GM23248 (cell line): ENCODE measurements at regions not wholly inside any gene's neighbourhood (a gene's known extent, or its start where the extent isn't known, plus 50 kb on each side); places are given as distances from the start of the nearest gene placed in this dataset.

Experiments used
- DNase-seq: peaks from one replicate; pipeline ENCODE4 v3.0.0-alpha.2; 2015
- H2AFZ ChIP-seq: fragments of 200-600 bp; sonication (generic); 2 replicates; pipeline ENCODE4 v1.6.1; 2016; ENCODE audit warnings: antibody characterized with exemption
- H3F3A ChIP-seq: fragments of 200-600 bp; sonication (generic); 2 replicates; pipeline ENCODE4 v1.6.1; 2016; ENCODE audit warnings: mild to moderate bottlenecking, antibody characterized with exemption, mixed run types; ENCODE audit not compliant: insufficient read depth
- H3K27ac ChIP-seq: fragments of 200-600 bp; sonication (generic); 2 replicates; pipeline ENCODE4 v1.5.1; 2016; ENCODE audit warnings: mild to moderate bottlenecking
- H3K27me3 ChIP-seq: fragments of 200-600 bp; sonication (generic); replicated peaks from 2 replicates; pipeline ENCODE4 v1.6.1; 2016; ENCODE audit warnings: mild to moderate bottlenecking; ENCODE audit not compliant: insufficient read depth
- H3K36me3 ChIP-seq: fragments of 200-600 bp; sonication (generic); 2 replicates; pipeline ENCODE4 v1.6.1; 2016; ENCODE audit warnings: low read depth, mild to moderate bottlenecking
- H3K4me1 ChIP-seq: fragments of 200-600 bp; sonication (generic); 2 replicates; pipeline ENCODE4 v1.6.1; 2016; ENCODE audit warnings: mild to moderate bottlenecking; ENCODE audit not compliant: insufficient read depth
- H3K4me2 ChIP-seq: fragments of 200-600 bp; sonication (generic); one replicate; pipeline ENCODE4 v1.6.1; 2016; ENCODE audit warnings: mild to moderate bottlenecking; ENCODE audit not compliant: unreplicated experiment
- H3K4me3 ChIP-seq: fragments of 200-600 bp; sonication (generic); 2 replicates; pipeline ENCODE4 v1.5.1; 2016; ENCODE audit warnings: mild to moderate bottlenecking
- H3K79me2 ChIP-seq: fragments of 200-600 bp; sonication (generic); 2 replicates; pipeline ENCODE4 v1.6.1; 2016; ENCODE audit warnings: mild to moderate bottlenecking; ENCODE audit not compliant: insufficient read depth
- H3K9ac ChIP-seq: fragments of 200-600 bp; sonication (generic); 2 replicates; pipeline ENCODE4 v1.6.1; 2016; ENCODE audit warnings: mild to moderate bottlenecking
- H3K9me2 ChIP-seq: fragments of 200-600 bp; sonication (generic); 2 replicates; pipeline ENCODE4 v1.6.1; 2016; ENCODE audit warnings: mixed run types, mild to moderate bottlenecking, moderate library complexity; ENCODE audit not compliant: insufficient read depth
- H3K9me3 ChIP-seq: fragments of 200-600 bp; sonication (generic); one replicate; pipeline ENCODE4 v1.6.1; 2017; ENCODE audit warnings: low read depth
- H4K20me1 ChIP-seq: fragments of 200-600 bp; sonication (generic); 2 replicates; pipeline ENCODE4 v1.6.0; 2016; ENCODE audit not compliant: insufficient read depth
- EZH2 ChIP-seq: fragments of 200-600 bp; sonication (generic); IDR thresholded peaks from 2 replicates; pipeline ENCODE4 v1.6.1; 2018; ENCODE audit warnings: antibody characterized with exemption, mild to moderate bottlenecking; ENCODE audit not compliant: insufficient read depth, poor library complexity, severe bottlenecking
- EZH2phosphoT487 ChIP-seq: fragments of 200-600 bp; sonication (generic); IDR thresholded peaks from 2 replicates; pipeline ENCODE4 v1.6.1; 2018; ENCODE audit warnings: antibody characterized with exemption, moderate library complexity, mild to moderate bottlenecking, low read depth; ENCODE audit not compliant: insufficient read depth
- WGBS, 2 experiments: methylation state at CpG; one replicate each; pipeline ENCODE4 v1.1.6; 2015 to 2017; ENCODE audit warnings: low lambda C conversion rate in 2 of 2, low coverage in 1 of 2; ENCODE audit errors: missing lambda C conversion rate in 2 of 2; 5-methylcytosine and 5-hydroxymethylcytosine counted together
- in situ Hi-C: fragments of 300-500 bp; cut with MboI; formaldehyde crosslinking; loops from 2 replicates; pipeline ENCODE4 v1.15.0; 2020

GRCh38 chr2:106012001-106012590, 182.0 kb downstream of the UXS1 start:
- Histone ChIP-seq H3K9me3 (no peaks in the 10 kb centered on the region), H3K4me3 (no peak overlapping the region), H3K36me3 (no peaks in the 10 kb centered on the region), H3K4me2 (no peak overlapping the region), H3K9me2 (no peaks in the 10 kb centered on the region), H3K27ac (no peak overlapping the region), H3K27me3 (no peaks in the 10 kb centered on the region), H4K20me1 (no peaks in the 10 kb centered on the region), H2AFZ (no peak overlapping the region), H3F3A (no peaks in the 10 kb centered on the region), H3K4me1 (no peaks in the 10 kb centered on the region), H3K79me2 (no peaks in the 10 kb centered on the region), H3K9ac (no peak overlapping the region)
- WGBS, 2 experiments = 4 to 8% methylated on average over 4 of the region's 4 CpGs
- no peak for DNase-seq
- in situ Hi-C loops = no loop called here
- TF ChIP-seq EZH2phosphoT487 (no peak), EZH2 (no peak)

- no peaks in the 10 kb centered on the region for H3F3A ChIP-seq
- H3K9ac ChIP-seq = no peak overlapping the region
- H3K36me3 ChIP-seq = no peaks in the 10 kb centered on the region
- no peak overlapping the region for H2AFZ ChIP-seq
- H3K9me3 ChIP-seq = no peaks in the 10 kb centered on the region
- DNase-seq = no peak
- H3K27me3 ChIP-seq = no peaks in the 10 kb centered on the region
- H3K9me2 ChIP-seq = no peaks in the 10 kb centered on the region
- no peak overlapping the region for H3K27ac ChIP-seq
- in situ Hi-C loops = no loop called here
- H3K4me2 ChIP-seq = no peak overlapping the region
- H4K20me1 ChIP-seq = no peaks in the 10 kb centered on the region
- H3K4me3 ChIP-seq = no peak overlapping the region
- no peaks in the 10 kb centered on the region for H3K4me1 ChIP-seq
- TF ChIP-seq EZH2 (no peak), EZH2phosphoT487 (no peak)
- 67 to 76% methylated on average over 2 of the region's 2 CpGs for WGBS, 2 experiments
- no peaks in the 10 kb centered on the region for H3K79me2 ChIP-seq
Observed at GRCh38 chr2:106011380-106011779, 182.7 kb downstream of the UXS1 start.

DNA sequence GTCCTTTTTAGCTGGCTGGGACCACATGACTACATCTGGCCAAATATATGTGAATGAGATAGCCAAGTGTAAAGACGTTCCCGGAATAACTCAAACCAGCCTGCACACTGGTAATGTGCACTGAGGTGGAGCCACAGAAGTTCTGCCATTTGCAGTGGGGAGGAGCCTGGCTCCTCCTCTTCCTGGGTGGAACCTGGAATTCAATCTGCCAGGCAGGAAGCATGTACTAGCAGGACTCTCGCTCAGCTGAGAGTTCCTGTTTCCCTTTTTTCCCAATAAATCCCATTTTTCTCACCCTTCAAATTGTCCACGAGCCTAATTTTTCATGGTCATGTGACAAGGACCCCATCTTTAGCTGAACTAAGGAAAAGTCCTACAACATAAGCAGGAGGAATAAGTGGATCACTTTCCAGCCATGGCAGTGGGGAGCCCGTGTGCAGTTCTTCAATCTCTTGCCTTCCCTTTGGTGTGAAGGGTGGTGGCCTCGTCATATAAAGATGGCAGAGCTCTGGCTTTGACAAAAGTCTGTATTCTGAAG, 183.2 kb downstream of the UXS1 start:
- H3K79me2 ChIP-seq = no peaks in the 10 kb centered on the region
- no peak overlapping the region for H3K4me2 ChIP-seq
- no peaks in the 10 kb centered on the region for H3K9me2 ChIP-seq
- H3K27ac ChIP-seq = no peak overlapping the region
- H3K9me3 ChIP-seq = no peaks in the 10 kb centered on the region
- H3K36me3 ChIP-seq = no peaks in the 10 kb centered on the region
- no peaks in the 10 kb centered on the region for H3F3A ChIP-seq
- H4K20me1 ChIP-seq = no peaks in the 10 kb centered on the region
- TF ChIP-seq EZH2phosphoT487 (no peak), EZH2 (no peak)
- no peaks in the 10 kb centered on the region for H3K4me1 ChIP-seq
- no peak overlapping the region for H2AFZ ChIP-seq
- DNase-seq = no peak
- WGBS, 2 experiments = 45 to 54% methylated on average over 6 of the region's 6 CpGs
- no peak overlapping the region for H3K9ac ChIP-seq
- in situ Hi-C loops = no loop called here
- H3K27me3 ChIP-seq = no peaks in the 10 kb centered on the region
- H3K4me3 ChIP-seq = no peak overlapping the region

DNA sequence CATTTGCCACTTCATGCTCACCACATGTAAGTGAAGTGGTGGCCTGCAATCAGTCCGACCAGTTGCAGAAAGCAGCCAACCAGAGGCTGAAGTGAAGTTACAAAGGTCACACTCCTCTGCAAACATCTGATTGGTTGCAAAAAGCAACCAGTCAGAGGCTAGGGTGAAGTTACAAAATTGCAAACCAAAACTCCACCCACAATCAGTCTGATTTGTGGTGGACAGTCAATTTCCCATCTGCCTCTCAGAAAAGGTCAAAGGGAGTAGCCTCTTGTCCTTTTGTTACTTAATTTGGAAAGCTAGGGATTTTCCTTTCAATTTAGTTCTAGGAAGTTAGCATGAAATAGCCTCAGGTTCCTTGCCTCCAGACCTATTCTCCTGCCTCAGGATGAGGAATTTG, 185.0 kb downstream of the UXS1 start:
- in situ Hi-C loops = no loop called here
- 0% methylated on average over 1 of the region's 1 CpG for WGBS, 2 experiments
- Histone ChIP-seq H4K20me1 (no peaks in the 10 kb centered on the region), H3K27ac (no peak overlapping the region), H3K36me3 (no peaks in the 10 kb centered on the region), H3K4me2 (no peak overlapping the region), H3K4me3 (no peak overlapping the region), H3K27me3 (no peaks in the 10 kb centered on the region), H3K4me1 (no peaks in the 10 kb centered on the region), H3K9me3 (no peaks in the 10 kb centered on the region), H3K9ac (no peak overlapping the region), H3K79me2 (no peaks in the 10 kb centered on the region), H3F3A (no peaks in the 10 kb centered on the region), H3K9me2 (no peaks in the 10 kb centered on the region), H2AFZ (no peak overlapping the region)
- no peak for DNase-seq
- TF ChIP-seq EZH2phosphoT487 (no peak), EZH2 (no peak)
